Stimulated activated naive B cell treated with anti-CD40 and anti-IgM and Interleukin-4, amounts not matched to agents 10 μg/mL and 1 μg/mL and 100 μg/mL, for 72 hours (primary cell): ENCODE measurements at regions not wholly inside any gene's neighbourhood (a gene's known extent, or its start where the extent isn't known, plus 50 kb on each side); places are given as distances from the start of the nearest gene placed in this dataset.

Experiments
- ATAC-seq, 2 donors: fragments of 150-1000 bp; cut with Tn5 transposase; replicated peaks; 2 replicates each; pipeline ENCODE4 v1.10.0; 2021; ENCODE audit warnings: moderate library complexity in 1 of 2
- DNase-seq: peaks from one replicate; pipeline ENCODE4 v3.0.0; 2021
- H3K27ac Mint-ChIP-seq: one replicate; pipeline ENCODE4 v1.8.0; 2022; ENCODE audit warnings: mild to moderate bottlenecking, mixed read lengths
- H3K27me3 Mint-ChIP-seq, 2 donors: one replicate each; pipeline ENCODE4 v1.8.0; 2022; ENCODE audit warnings: mixed read lengths in 2 of 2
- H3K36me3 Mint-ChIP-seq, 2 donors: one replicate each; pipeline ENCODE4 v1.8.0; 2022; ENCODE audit warnings: mixed read lengths in 2 of 2, mild to moderate bottlenecking in 1 of 2
- H3K4me1 Mint-ChIP-seq, 2 donors: one replicate each; pipeline ENCODE4 v1.8.0; 2022; ENCODE audit warnings: mixed read lengths in 2 of 2, mild to moderate bottlenecking in 1 of 2
- H3K4me3 Mint-ChIP-seq, 2 donors: one replicate each; pipeline ENCODE4 v1.8.0; 2022; ENCODE audit warnings: mild to moderate bottlenecking in 2 of 2, mixed read lengths in 2 of 2, moderate library complexity in 1 of 2
- H3K9me3 Mint-ChIP-seq, 2 donors: one replicate each; pipeline ENCODE4 v1.8.0; 2022; ENCODE audit warnings: mixed read lengths in 2 of 2, mild to moderate bottlenecking in 1 of 2

GRCh38 chr10:91127341-91128082 lies 93.0 kb upstream of the PCGF5 start:
- DNase-seq (no peak), ATAC-seq (no peak)
- H3K27me3 Mint-ChIP-seq = peaks cover 7 to 13% of the 10 kb centered on the region in 2 donors
- H3K27ac Mint-ChIP-seq = no peak overlapping the region
- no peaks in the 10 kb centered on the region for H3K36me3 Mint-ChIP-seq
- H3K9me3 Mint-ChIP-seq = no peaks in the 10 kb centered on the region
- no peak overlapping the region for H3K4me3 Mint-ChIP-seq
- peaks cover 0 to 10% of the 10 kb centered on the region in 2 donors for H3K4me1 Mint-ChIP-seq

GRCh38 chr10:91135113-91135512 lies 85.3 kb upstream of the PCGF5 start:
- H3K4me3 Mint-ChIP-seq = no peak overlapping the region
- H3K27ac Mint-ChIP-seq = no peak overlapping the region
- H3K36me3 Mint-ChIP-seq = no peaks in the 10 kb centered on the region
- ATAC-seq (no peak), DNase-seq (no peak)
- H3K9me3 Mint-ChIP-seq = no peaks in the 10 kb centered on the region
- H3K4me1 Mint-ChIP-seq = peaks cover 0 to 10% of the 10 kb centered on the region in 2 donors
- H3K27me3 Mint-ChIP-seq = peaks cover 0 to 4% of the 10 kb centered on the region in 2 donors

- Mint-ChIP-seq H3K27ac (no peak overlapping the region), H3K9me3 (no peaks in the 10 kb centered on the region), H3K4me3 (no peak overlapping the region), H3K36me3 (no peaks in the 10 kb centered on the region), H3K4me1 (peaks cover 1 to 4% of the 10 kb centered on the region in 2 donors), H3K27me3 (peaks cover 0 to 4% of the 10 kb centered on the region in 2 donors)
- no peak for DNase-seq
- ATAC-seq = no peak
Measured at GRCh38 chr10:91137011-91137643, 83.3 kb upstream of the PCGF5 start.

- no peaks in the 10 kb centered on the region for H3K36me3 Mint-ChIP-seq
- H3K4me1 Mint-ChIP-seq = peaks cover 1 to 4% of the 10 kb centered on the region in 2 donors
- H3K27me3 Mint-ChIP-seq = peaks cover 0 to 4% of the 10 kb centered on the region in 2 donors
- no peaks in the 10 kb centered on the region for H3K9me3 Mint-ChIP-seq
- no peak for DNase-seq
- H3K4me3 Mint-ChIP-seq = no peak overlapping the region
- no peak for ATAC-seq
- no peak overlapping the region for H3K27ac Mint-ChIP-seq
Measured at GRCh38 chr10:91137822-91138221, 82.6 kb upstream of the PCGF5 start.

GRCh38 chr10:91140995-91141549 lies 79.4 kb upstream of the PCGF5 start:
- H3K27me3 Mint-ChIP-seq = no peaks in the 10 kb centered on the region
- no peaks in the 10 kb centered on the region for H3K9me3 Mint-ChIP-seq
- H3K4me3 Mint-ChIP-seq = no peak overlapping the region
- peaks cover 1 to 4% of the 10 kb centered on the region in 2 donors for H3K4me1 Mint-ChIP-seq
- no peaks in the 10 kb centered on the region for H3K36me3 Mint-ChIP-seq
- H3K27ac Mint-ChIP-seq = no peak overlapping the region
- peak; percentile 50 to 55 for ATAC-seq
- DNase-seq = no peak

GRCh38 chr10:91144961-91145360 lies 75.5 kb upstream of the PCGF5 start:
- Mint-ChIP-seq H3K27ac (no peak overlapping the region), H3K27me3 (peaks cover 0 to 4% of the 10 kb centered on the region in 2 donors), H3K9me3 (no peaks in the 10 kb centered on the region), H3K4me3 (no peak overlapping the region), H3K4me1 (peaks cover 1 to 4% of the 10 kb centered on the region in 2 donors), H3K36me3 (peaks cover 0 to 6% of the 10 kb centered on the region in 2 donors)
- no peak for ATAC-seq
- DNase-seq = no peak

- Mint-ChIP-seq H3K4me1 (peaks cover 0 to 4% of the 10 kb centered on the region in 2 donors), H3K9me3 (no peaks in the 10 kb centered on the region), H3K36me3 (peaks cover 0 to 6% of the 10 kb centered on the region in 2 donors), H3K27me3 (peaks cover 0 to 4% of the 10 kb centered on the region in 2 donors), H3K4me3 (no peak overlapping the region), H3K27ac (no peak overlapping the region)
- ATAC-seq = no peak
- no peak for DNase-seq
Measured at GRCh38 chr10:91146146-91146545, 74.3 kb upstream of the PCGF5 start.

- Mint-ChIP-seq H3K4me1 (no peaks in the 10 kb centered on the region), H3K36me3 (peaks cover 13 to 19% of the 10 kb centered on the region in 2 donors), H3K27ac (no peak overlapping the region), H3K4me3 (no peak overlapping the region), H3K27me3 (peaks cover 0 to 4% of the 10 kb centered on the region in 2 donors), H3K9me3 (no peaks in the 10 kb centered on the region)
- DNase-seq (no peak), ATAC-seq (no peak)
Measured at GRCh38 chr10:91149550-91149949, 70.9 kb upstream of the PCGF5 start.

GRCh38 chr10:91150631-91151030 lies 69.8 kb upstream of the PCGF5 start:
- H3K4me1 Mint-ChIP-seq = peaks cover 0 to 1% of the 10 kb centered on the region in 2 donors
- H3K27me3 Mint-ChIP-seq = peaks cover 0 to 4% of the 10 kb centered on the region in 2 donors
- H3K9me3 Mint-ChIP-seq = no peaks in the 10 kb centered on the region
- peaks cover 13 to 19% of the 10 kb centered on the region in 2 donors for H3K36me3 Mint-ChIP-seq
- H3K4me3 Mint-ChIP-seq = no peak overlapping the region
- no peak overlapping the region for H3K27ac Mint-ChIP-seq
- ATAC-seq (no peak), DNase-seq (no peak)

GRCh38 chr10:91153508-91153907 lies 67.0 kb upstream of the PCGF5 start:
- peaks cover 15 to 24% of the 10 kb centered on the region in 2 donors for H3K36me3 Mint-ChIP-seq
- peaks cover 4 to 5% of the 10 kb centered on the region in 2 donors for H3K4me1 Mint-ChIP-seq
- no peak overlapping the region for H3K4me3 Mint-ChIP-seq
- no peaks in the 10 kb centered on the region for H3K27me3 Mint-ChIP-seq
- no peak overlapping the region for H3K27ac Mint-ChIP-seq
- H3K9me3 Mint-ChIP-seq = no peaks in the 10 kb centered on the region
- no peak for ATAC-seq
- no peak for DNase-seq

GRCh38 chr10:91154842-91155241 lies 65.6 kb upstream of the PCGF5 start:
- H3K4me3 Mint-ChIP-seq = no peak overlapping the region
- DNase-seq (no peak), ATAC-seq (no peak)
- H3K4me1 Mint-ChIP-seq = peaks cover 4 to 5% of the 10 kb centered on the region in 2 donors
- H3K27ac Mint-ChIP-seq = no peak overlapping the region
- H3K36me3 Mint-ChIP-seq = peaks cover 15 to 19% of the 10 kb centered on the region in 2 donors
- no peaks in the 10 kb centered on the region for H3K9me3 Mint-ChIP-seq
- no peaks in the 10 kb centered on the region for H3K27me3 Mint-ChIP-seq

GRCh38 chr10:91156196-91156595 lies 64.3 kb upstream of the PCGF5 start:
- H3K4me3 Mint-ChIP-seq = no peak overlapping the region
- peaks cover 4 to 8% of the 10 kb centered on the region in 2 donors for H3K4me1 Mint-ChIP-seq
- peaks cover 15 to 18% of the 10 kb centered on the region in 2 donors for H3K36me3 Mint-ChIP-seq
- H3K27ac Mint-ChIP-seq = no peak overlapping the region
- H3K27me3 Mint-ChIP-seq = no peaks in the 10 kb centered on the region
- DNase-seq (no peak), ATAC-seq (no peak)
- H3K9me3 Mint-ChIP-seq = no peaks in the 10 kb centered on the region

GRCh38 chr10:91159254-91159783 lies 61.1 kb upstream of the PCGF5 start:
- DNase-seq (no peak), ATAC-seq (no peak)
- H3K9me3 Mint-ChIP-seq = no peaks in the 10 kb centered on the region
- H3K4me1 Mint-ChIP-seq = peaks cover 14 to 24% of the 10 kb centered on the region in 2 donors
- peaks cover 9 to 12% of the 10 kb centered on the region in 2 donors for H3K36me3 Mint-ChIP-seq
- H3K27ac Mint-ChIP-seq = no peak overlapping the region
- no peaks in the 10 kb centered on the region for H3K27me3 Mint-ChIP-seq
- H3K4me3 Mint-ChIP-seq = no peak overlapping the region

GRCh38 chr10:91162050-91162494 lies 58.4 kb upstream of the PCGF5 start:
- Mint-ChIP-seq H3K27me3 (no peaks in the 10 kb centered on the region), H3K4me3 (peak overlapping the region; percentile 83 to 87), H3K27ac (peak overlapping the region; percentile 95), H3K9me3 (no peaks in the 10 kb centered on the region), H3K4me1 (peaks cover 24 to 41% of the 10 kb centered on the region in 2 donors), H3K36me3 (peaks cover 9 to 15% of the 10 kb centered on the region in 2 donors)
- peak; percentile 1 for DNase-seq
- ATAC-seq = peak; percentile 4 to 10
